Loucy (cell line): ENCODE measurements at regions not wholly inside any gene's neighbourhood (a gene's known extent, or its start where the extent isn't known, plus 50 kb on each side); places are given as distances from the start of the nearest gene placed in this dataset.

ENCODE experiments used
- CTCF ChIP-seq: fragments of 200-600 bp; sonication (generic); conservative IDR thresholded peaks from 2 replicates; pipeline ENCODE4 v1.5.1; 2014; ENCODE audit warnings: mild to moderate bottlenecking, antibody characterized with exemption, low read length
- EZH2phosphoT487 ChIP-seq: fragments of 200-600 bp; IDR thresholded peaks from 2 replicates; pipeline ENCODE4 v1.6.1; 2018; ENCODE audit warnings: antibody characterized with exemption, mild to moderate bottlenecking, moderate library complexity, borderline replicate concordance

- TF ChIP-seq CTCF: no peak
- no peak for TF ChIP-seq EZH2phosphoT487
Observed at GRCh38 chr18:40607542-40608148, 1347.4 kb upstream of the PIK3C3 start.
